Osteoblast (primary cell): ENCODE measurements at regions not wholly inside any gene's neighbourhood (a gene's known extent, or its start where the extent isn't known, plus 50 kb on each side); places are given as distances from the start of the nearest gene placed in this dataset.

ENCODE experiments used
- DNase-seq: peaks from one replicate; pipeline ENCODE4 v3.0.0; 2011; ENCODE audit warnings: low spot score, mixed read lengths; ENCODE audit not compliant: insufficient read length; ENCODE audit errors: missing footprints
- H2AFZ ChIP-seq: 2 replicates; pipeline ENCODE4 v1.6.0; 2011; ENCODE audit warnings: mild to moderate bottlenecking, low read length
- H3K27ac ChIP-seq: 2 replicates; pipeline ENCODE4 v1.5.1; 2011; ENCODE audit warnings: mild to moderate bottlenecking, low read depth, low read length, moderate library complexity
- H3K27me3 ChIP-seq: 2 replicates; pipeline ENCODE4 v1.6.0; 2012; ENCODE audit warnings: mild to moderate bottlenecking, control low read depth, inconsistent platforms, low read length, moderate library complexity; ENCODE audit not compliant: insufficient read depth
- H3K36me3 ChIP-seq: 2 replicates; pipeline ENCODE4 v1.5.1; 2011; ENCODE audit warnings: mild to moderate bottlenecking, low read length, control low read depth, moderate library complexity; ENCODE audit not compliant: insufficient read depth
- H3K4me1 ChIP-seq: 2 replicates; pipeline ENCODE4 v1.5.1; 2011; ENCODE audit warnings: mild to moderate bottlenecking, low read length, control low read depth, moderate library complexity; ENCODE audit not compliant: insufficient read depth
- H3K4me2 ChIP-seq: 2 replicates; pipeline ENCODE4 v1.6.0; 2011; ENCODE audit warnings: mild to moderate bottlenecking, low read length; ENCODE audit not compliant: insufficient read depth
- H3K4me3 ChIP-seq: fragments of 200-600 bp; sonication (generic); 3 replicates; pipeline ENCODE4 v1.5.1; 2012; ENCODE audit warnings: mild to moderate bottlenecking, low read length, inconsistent platforms; ENCODE audit not compliant: insufficient read depth
- H3K79me2 ChIP-seq: 2 replicates; pipeline ENCODE4 v1.6.0; 2012; ENCODE audit warnings: mild to moderate bottlenecking, low read length, control low read depth, inconsistent platforms; ENCODE audit not compliant: insufficient read depth
- H3K9me3 ChIP-seq: 2 replicates; pipeline ENCODE4 v1.5.1; 2011; ENCODE audit warnings: low read depth, low read length, control low read depth
- H4K20me1 ChIP-seq: 2 replicates; pipeline ENCODE4 v1.6.0; 2012; ENCODE audit warnings: mild to moderate bottlenecking, low read length, control low read depth; ENCODE audit not compliant: insufficient read depth
- CTCF ChIP-seq: IDR thresholded peaks from 2 replicates; pipeline ENCODE4 v1.5.1; 2011; ENCODE audit warnings: mild to moderate bottlenecking, low read depth, low read length, moderate library complexity; ENCODE audit errors: extremely low read depth

- Histone ChIP-seq H3K4me1 (no peaks in the 10 kb centered on the region), H3K4me3 (no peak overlapping the region), H3K79me2 (no peaks in the 10 kb centered on the region), H3K4me2 (no peak overlapping the region), H3K36me3 (no peaks in the 10 kb centered on the region), H3K27me3 (no peaks in the 10 kb centered on the region), H3K9me3 (no peaks in the 10 kb centered on the region), H2AFZ (no peak overlapping the region), H4K20me1 (no peaks in the 10 kb centered on the region), H3K27ac (no peak overlapping the region)
- peak; percentile 34 for DNase-seq
- no peak for TF ChIP-seq CTCF
These were observed 276.8 kb downstream of the BRD1 start for GRCh38 chr22:49550766-49551362.

DNA sequence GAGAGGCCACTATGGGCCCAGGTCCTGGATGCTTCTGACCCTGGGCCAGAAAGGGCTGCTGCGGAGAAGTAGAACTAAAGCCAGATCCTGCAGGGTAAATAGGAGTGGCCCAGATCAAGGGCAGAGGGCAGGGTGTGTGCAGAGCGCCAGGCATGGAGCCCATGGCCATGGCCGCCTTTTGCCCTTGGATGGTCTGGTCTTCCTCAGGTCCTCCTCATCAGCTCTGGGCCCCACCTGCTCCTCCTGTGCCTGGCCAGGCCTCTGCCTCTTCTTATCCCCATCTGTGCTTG is 277.6 kb downstream of the BRD1 start:
- H3K9me3 ChIP-seq = no peaks in the 10 kb centered on the region
- TF ChIP-seq CTCF = no peak
- H3K79me2 ChIP-seq = no peaks in the 10 kb centered on the region
- no peaks in the 10 kb centered on the region for H3K27me3 ChIP-seq
- H4K20me1 ChIP-seq = no peaks in the 10 kb centered on the region
- no peak overlapping the region for H3K4me2 ChIP-seq
- peak; percentile 58 for DNase-seq
- H3K27ac ChIP-seq = no peak overlapping the region
- no peaks in the 10 kb centered on the region for H3K36me3 ChIP-seq
- H3K4me1 ChIP-seq = no peaks in the 10 kb centered on the region
- no peak overlapping the region for H2AFZ ChIP-seq
- H3K4me3 ChIP-seq = no peak overlapping the region

DNA sequence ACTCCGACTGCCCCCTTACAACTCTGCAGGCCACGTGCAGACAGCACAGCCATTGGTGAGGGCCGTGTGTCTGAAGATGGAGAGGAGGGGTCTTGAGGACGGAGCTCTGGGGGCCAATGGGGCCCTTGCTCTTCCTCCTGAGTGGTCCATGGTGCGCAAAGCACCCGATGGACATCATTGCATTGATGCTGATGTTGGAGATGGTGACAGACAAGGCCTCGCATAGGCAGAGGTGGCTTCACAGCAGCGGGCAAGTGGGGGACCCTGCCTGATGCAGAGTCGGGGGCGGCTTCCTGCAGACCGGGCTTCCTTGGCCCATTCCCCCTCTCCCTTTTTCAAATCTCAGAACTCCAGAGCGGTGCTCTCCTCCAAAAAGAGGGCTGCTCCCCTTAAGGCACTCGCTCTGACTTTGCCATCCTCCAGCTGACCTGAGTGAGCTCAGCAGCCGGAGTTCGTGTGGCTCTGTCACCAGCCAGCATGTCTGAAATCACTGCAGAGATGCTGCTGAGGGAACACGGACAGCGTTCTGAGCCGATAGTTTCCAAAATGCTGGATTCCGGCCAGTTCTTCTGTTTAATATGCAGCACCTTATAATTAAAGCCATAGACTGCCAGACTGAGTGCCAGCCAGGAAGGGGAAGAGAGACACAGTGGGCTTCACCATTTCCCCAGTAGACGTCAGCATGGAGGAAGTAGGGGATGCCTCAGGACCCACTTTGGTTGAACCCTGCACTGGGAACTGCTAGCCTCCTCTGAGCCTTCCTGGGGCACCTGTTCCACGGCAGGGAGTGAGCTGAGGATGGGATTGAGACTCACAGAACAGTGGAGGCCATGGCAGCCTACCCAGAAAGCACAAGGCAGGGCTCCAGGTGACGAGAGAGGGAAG is 278.2 kb downstream of the BRD1 start:
- no peaks in the 10 kb centered on the region for H3K27me3 ChIP-seq
- no peak overlapping the region for H3K27ac ChIP-seq
- no peaks in the 10 kb centered on the region for H3K79me2 ChIP-seq
- H3K4me3 ChIP-seq = no peak overlapping the region
- H3K4me2 ChIP-seq = no peak overlapping the region
- H3K36me3 ChIP-seq = no peaks in the 10 kb centered on the region
- TF ChIP-seq CTCF = no peak
- peak; percentile 75 for DNase-seq
- H3K9me3 ChIP-seq = no peaks in the 10 kb centered on the region
- no peaks in the 10 kb centered on the region for H3K4me1 ChIP-seq
- no peaks in the 10 kb centered on the region for H4K20me1 ChIP-seq
- H2AFZ ChIP-seq = no peak overlapping the region

GRCh38 chr22:49548356-49549202 is 279.1 kb downstream of the BRD1 start:
- TF ChIP-seq CTCF = no peak
- no peaks in the 10 kb centered on the region for H3K79me2 ChIP-seq
- H2AFZ ChIP-seq = no peak overlapping the region
- H4K20me1 ChIP-seq = no peaks in the 10 kb centered on the region
- H3K27me3 ChIP-seq = no peaks in the 10 kb centered on the region
- H3K4me1 ChIP-seq = no peaks in the 10 kb centered on the region
- no peaks in the 10 kb centered on the region for H3K9me3 ChIP-seq
- no peak overlapping the region for H3K27ac ChIP-seq
- no peak overlapping the region for H3K4me3 ChIP-seq
- no peak overlapping the region for H3K4me2 ChIP-seq
- H3K36me3 ChIP-seq = no peaks in the 10 kb centered on the region
- peak; percentile 58 for DNase-seq
